HepG2 (cell line): ENCODE measurements at regions not wholly inside any gene's neighbourhood (a gene's known extent, or its start where the extent isn't known, plus 50 kb on each side); places are given as distances from the start of the nearest gene placed in this dataset.
A peak's percentile ranks its signal among the peaks of the same experiment; 100 is the strongest.

Experiments used
- ATAC-seq: fragments of 200-7000 bp; cut with Tn5 transposase; 3 replicates; pipeline ENCODE4 v1.9.1; 2020; ENCODE audit warnings: mild to moderate bottlenecking, moderate library complexity
- BruUV-seq: library from RNA; stranded (reverse); fragments of 400-500 nt; replicated peaks from 2 replicates; lab custom pipeline; 2021; lab: Mats Ljungman, UMichigan
- CTCF ChIA-PET: fragments of 300-600 bp; formaldehyde crosslinking; extraction: SDS; loops from one replicate; lab custom pipeline; 2021; ENCODE audit warnings: low total read pairs, inconsistent platforms, low intra/inter-chr PET ratio; lab: Yijun Ruan, JAX
- POLR2A ChIA-PET: fragments of 350-600 bp; sonication (Branson Sonifier 250); formaldehyde crosslinking; loops from one replicate; lab custom pipeline; 2020; ENCODE audit warnings: antibody characterized with exemption, inconsistent platforms; lab: Yijun Ruan, JAX
- DNase-seq: peaks from one replicate; pipeline ENCODE4 v3.0.0-alpha.2; 2015; ENCODE audit warnings: low spot score
- FAIRE-seq: peaks from 3 replicates; lab custom pipeline; 2011; peaks lifted over from hg19 to GRCh38; lab: Jason Lieb, UNC
- H2AFZ ChIP-seq: one replicate; pipeline ENCODE4 v1.6.1; 2011; ENCODE audit warnings: low read length, inconsistent platforms
- H3K27ac ChIP-seq: fragments of 300-600 bp; 3 replicates; pipeline ENCODE4 v1.8.0; 2011; ENCODE audit warnings: mixed run types, mild to moderate bottlenecking, mixed read lengths, low read length, inconsistent platforms; ENCODE audit not compliant: insufficient read depth; ENCODE audit errors: extremely low read length
- H3K27me3 ChIP-seq, 2 experiments: fragments of 200-600 bp in 1 of 2; 2 replicates in 1 of 2; 3 replicates in 1 of 2; pipeline versions ENCODE4 v1.6.0 to v1.8.0; 2011; ENCODE audit warnings: low read length in 2 of 2, mild to moderate bottlenecking in 2 of 2, moderate library complexity in 2 of 2, inconsistent platforms in 1 of 2; ENCODE audit not compliant: insufficient read depth in 2 of 2, control insufficient read depth in 1 of 2
- H3K36me3 ChIP-seq, 2 experiments: fragments of 200-600 bp in 1 of 2; replicated peaks in 1 of 2; 2 replicates in 1 of 2; 3 replicates in 1 of 2; pipeline versions ENCODE4 v1.5.1 to v1.8.0; 2011; ENCODE audit warnings: low read length in 2 of 2, inconsistent platforms in 1 of 2; ENCODE audit not compliant: insufficient read depth in 2 of 2, control insufficient read depth in 1 of 2
- H3K4me1 ChIP-seq: 2 replicates; pipeline ENCODE4 v1.5.1; 2012; ENCODE audit warnings: low read length, inconsistent platforms; ENCODE audit not compliant: insufficient read depth
- H3K4me2 ChIP-seq: 2 replicates; pipeline ENCODE4 v1.6.0; 2011; ENCODE audit warnings: low read depth, low read length, inconsistent platforms
- H3K4me3 ChIP-seq, 3 experiments: fragments of 200-600 bp in 1 of 3; sonication (generic), shearing (Covaris generic) in 1 of 3; replicated peaks in 1 of 3; 2 replicates each; pipeline ENCODE4 v1.5.1; 2011 to 2016; ENCODE audit warnings: low read length in 3 of 3, inconsistent platforms in 2 of 3, low read depth in 2 of 3, mild to moderate bottlenecking in 2 of 3, control low read depth in 1 of 3, mixed read lengths in 1 of 3; ENCODE audit not compliant: insufficient read depth in 1 of 3
- H3K79me2 ChIP-seq: one replicate; pipeline ENCODE4 v1.6.1; 2011; ENCODE audit warnings: low read length, inconsistent platforms; ENCODE audit not compliant: insufficient read depth
- H3K9ac ChIP-seq: 2 replicates; pipeline ENCODE4 v1.6.0; 2011; ENCODE audit warnings: mild to moderate bottlenecking, low read depth, low read length, inconsistent platforms; ENCODE audit not compliant: insufficient read depth
- H3K9me3 ChIP-seq: 2 replicates; pipeline ENCODE4 v1.5.1; 2012; ENCODE audit warnings: mild to moderate bottlenecking, low read length
- H4K20me1 ChIP-seq: 2 replicates; pipeline ENCODE4 v1.6.0; 2011; ENCODE audit warnings: inconsistent platforms, mild to moderate bottlenecking, low read length, moderate library complexity; ENCODE audit not compliant: insufficient read depth
- CEBPB ChIP-seq: IDR thresholded peaks from 2 replicates; pipeline ENCODE4 v1.6.1; 2011; ENCODE audit warnings: low read depth, low read length, improper control_type of control experiment, borderline replicate concordance
- CENPT ChIP-seq: sonication (generic); formaldehyde crosslinking; IDR thresholded peaks from 2 replicates; pipeline ENCODE4 v1.8.0; 2022; ENCODE audit warnings: low read depth, mild to moderate bottlenecking, moderate library complexity, missing genetic modification reagents
- KDM6A ChIP-seq: IDR thresholded peaks from 2 replicates; pipeline ENCODE4 v1.6.1; 2016; ENCODE audit warnings: low read depth
- NONO ChIP-seq, 2 experiments: fragments of 450-650 bp in 1 of 2; sonication (generic) in 1 of 2; formaldehyde crosslinking in 1 of 2; IDR thresholded peaks in 1 of 2; conservative IDR thresholded peaks in 1 of 2; 2 replicates each; pipeline versions ENCODE4 v1.6.1 to v1.8.0; 2017 to 2022; ENCODE audit warnings: mild to moderate bottlenecking in 1 of 2, missing genetic modification reagents in 1 of 2, moderate library complexity in 1 of 2
- NPAS2 ChIP-seq: sonication (generic); formaldehyde crosslinking; IDR thresholded peaks from 2 replicates; pipeline ENCODE4 v1.8.0; 2022; ENCODE audit warnings: mild to moderate bottlenecking, missing genetic modification reagents, borderline replicate concordance
- PAWR ChIP-seq: sonication (generic); formaldehyde crosslinking; IDR thresholded peaks from 2 replicates; pipeline ENCODE4 v1.4.0; 2020; ENCODE audit warnings: missing genetic modification reagents, mild to moderate bottlenecking, borderline replicate concordance
- SP2 ChIP-seq: sonication (generic); formaldehyde crosslinking; IDR thresholded peaks from 2 replicates; pipeline ENCODE4 v1.5.1; 2020; ENCODE audit warnings: mild to moderate bottlenecking, missing genetic modification reagents
- ZIK1 ChIP-seq: sonication (generic); formaldehyde crosslinking; IDR thresholded peaks from 2 replicates; pipeline ENCODE4 v1.5.0; 2020; ENCODE audit warnings: mild to moderate bottlenecking, low read depth, missing genetic modification reagents, borderline replicate concordance
- ZNF777 ChIP-seq: sonication (generic); formaldehyde crosslinking; IDR thresholded peaks from 2 replicates; pipeline ENCODE4 v1.4.0; 2020; ENCODE audit warnings: missing genetic modification reagents
- ZNF816 ChIP-seq: sonication (generic); formaldehyde crosslinking; IDR thresholded peaks from 2 replicates; pipeline ENCODE4 v1.8.0; 2022; ENCODE audit warnings: missing genetic modification reagents, mild to moderate bottlenecking, borderline replicate concordance
- WGBS: methylation state at CpG from one replicate; pipeline ENCODE4 v1.1.6; 2017; ENCODE audit warnings: low lambda C conversion rate; 5-methylcytosine and 5-hydroxymethylcytosine counted together
- in situ Hi-C: cut with HindIII; loops from 2 replicates; pipeline ENCODE4 v1.10.0; 2017; ENCODE audit warnings: low pct_unique_long_range_greater_than_20kb; ENCODE audit not compliant: extremely low pct_ligation_motif_present
- intact Hi-C: fragments of 100-400 bp; cut with micrococcal nuclease; formaldehyde crosslinking; loops from one replicate; pipeline ENCODE4 v1.10.0; 2022; ENCODE audit not compliant: unreplicated experiment

- TF ChIP-seq ZIK1 (CRISPR knock-in tag) (no peak), ZNF816 (CRISPR knock-in tag) (no peak), ZNF777 (CRISPR knock-in tag) (no peak)
Measured at GRCh38 chrX:81868979-81869378, 667.1 kb downstream of the SH3BGRL start (continued).

- Histone ChIP-seq H3K27ac (no peak overlapping the region), H4K20me1 (no peaks in the 10 kb centered on the region), H3K27me3 (no peaks in the 10 kb centered on the region), H3K36me3 (no peaks in the 10 kb centered on the region), H3K4me2 (no peak overlapping the region), H3K79me2 (no peaks in the 10 kb centered on the region), H3K9ac (no peak overlapping the region), H3K4me3 (no peak overlapping the region), H3K4me1 (no peaks in the 10 kb centered on the region), H2AFZ (no peak overlapping the region), H3K9me3 (peaks cover 74% of the 10 kb centered on the region)
- DNase-seq (no peak), ATAC-seq (no peak), FAIRE-seq (no peak)
- in situ Hi-C loops (no loop called here), intact Hi-C loops (no loop called here)
- WGBS, result 13% methylated on average over 3 of the region's 3 CpGs
- TF ChIP-seq CEBPB (peak; percentile 54; the same call in 1 of the 2 replicates), SP2 (CRISPR knock-in tag) (no peak)
- CTCF ChIA-PET, result no interaction called here
- BruUV-seq, result no TSS peak
- POLR2A ChIA-PET, result no interaction called here
Measured at GRCh38 chrX:81874807-81875206, 672.9 kb downstream of the SH3BGRL start.

GRCh38 chrX:81875800-81876199 lies 673.9 kb downstream of the SH3BGRL start:
- no peak overlapping the region for H3K27ac ChIP-seq
- CTCF ChIA-PET, result no interaction called here
- intact Hi-C loops, result no loop called here

More at GRCh38 chrX:81875800-81876199, 673.9 kb downstream of the SH3BGRL start:
- H3K4me2 ChIP-seq, result no peak overlapping the region
- H3K36me3 ChIP-seq, result no peaks in the 10 kb centered on the region
- ATAC-seq (no peak), DNase-seq (no peak), FAIRE-seq (no peak)
- peaks cover 70% of the 10 kb centered on the region for H3K9me3 ChIP-seq
- H3K9ac ChIP-seq, result no peak overlapping the region
- BruUV-seq, result no TSS peak
- no peaks in the 10 kb centered on the region for H3K27me3 ChIP-seq
- no peak overlapping the region for H3K4me3 ChIP-seq
- no peak overlapping the region for H2AFZ ChIP-seq
- no peak for TF ChIP-seq CENPT (CRISPR knock-in tag)
- TF ChIP-seq KDM6A, result no peak
- TF ChIP-seq NPAS2 (CRISPR knock-in tag), result no peak
- TF ChIP-seq NONO (IDR thresholded peaks at IDR 0.05), result no peak
- TF ChIP-seq NONO (CRISPR knock-in tag; conservative IDR thresholded peaks at IDR 0.05), result no peak
- TF ChIP-seq PAWR, result no peak
- in situ Hi-C loops, result no loop called here
- no peaks in the 10 kb centered on the region for H3K4me1 ChIP-seq
- no CpG with 5 or more reads among the region's 1 CpG for WGBS
- POLR2A ChIA-PET, result no interaction called here
- H3K79me2 ChIP-seq, result no peaks in the 10 kb centered on the region
- no peaks in the 10 kb centered on the region for H4K20me1 ChIP-seq
